ENCODE measurements at regions not wholly inside any gene's neighbourhood (a gene's known extent, or its start where the extent isn't known, plus 50 kb on each side); places are given as distances from the start of the nearest gene placed in this dataset.

- no peak for TF ChIP-seq CTCF (IDR thresholded peaks at IDR 0.05; ENCODE audit: extremely low read depth in 1 of 2, insufficient read depth in 1 of 2, low read depth in 1 of 2, low read length in 2 of 2)
- no peak for TF ChIP-seq JUN (IDR thresholded peaks at IDR 0.05; ENCODE audit: borderline replicate concordance, insufficient read depth, insufficient read length, low read depth)
- TF ChIP-seq POLR2A (IDR thresholded peaks at IDR 0.05; ENCODE audit: low read depth, low read length): no peak
Measured at GRCh38 chr9:80090317-80090716, 518.6 kb downstream of the TLE4 start.
